ENCODE measurements at regions not wholly inside any gene's neighbourhood (a gene's known extent, or its start where the extent isn't known, plus 50 kb on each side); places are given as distances from the start of the nearest gene placed in this dataset.

DNA sequence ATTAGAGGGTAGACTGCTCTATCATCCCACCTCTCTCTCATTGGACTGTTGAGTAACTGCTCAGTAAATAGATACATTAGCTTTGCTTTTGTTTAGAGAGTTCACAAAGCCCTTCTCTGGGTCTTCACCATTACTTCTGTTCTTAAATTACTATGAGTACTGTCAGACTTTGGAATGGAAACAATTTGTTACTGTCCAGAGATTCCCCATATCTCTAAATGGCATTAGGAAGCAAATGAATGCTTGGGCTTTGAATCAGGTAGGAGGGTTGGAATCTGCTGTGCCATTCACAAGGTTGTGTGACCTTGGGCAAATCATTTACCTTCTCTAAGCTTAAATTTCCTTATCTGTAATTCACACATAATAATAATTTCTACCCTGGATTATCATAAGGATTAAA is 541.0 kb upstream of the FZD8 start:
- TF ChIP-seq CTCF (IDR thresholded peaks at IDR 0.05) (no peak), POLR2A (IDR thresholded peaks at IDR 0.05) (no peak)

Measured in Peyer's patch (tissue), 4 donors.